GM21423 (cell line): ENCODE measurements at regions not wholly inside any gene's neighbourhood (a gene's known extent, or its start where the extent isn't known, plus 50 kb on each side); places are given as distances from the start of the nearest gene placed in this dataset.
"Not testable (repeated sequence)": the region's sequence is repeated elsewhere in the genome, so short reads cannot be mapped to it uniquely, and the experiment has no call there.

ENCODE experiments used
- ATAC-seq: cut with Tn5 transposase; IDR thresholded peaks from one replicate; pipeline ENCODE4 v1.9.1; 2021; ENCODE audit warnings: mild to moderate bottlenecking, moderate library complexity; ENCODE audit not compliant: unreplicated experiment

- no peak for ATAC-seq
These were observed 211.1 kb upstream of the NUDT6 start for GRCh38 chr4:123133397-123134050.

GRCh38 chr4:123144616-123145015 lies 222.2 kb upstream of the NUDT6 start:
- no peak for ATAC-seq

- no peak for ATAC-seq
These were observed 236.2 kb upstream of the NUDT6 start for GRCh38 chr4:123158576-123158975.

GRCh38 chr4:123159479-123159878 lies 237.1 kb upstream of the NUDT6 start:
- ATAC-seq = no peak

GRCh38 chr4:123162859-123163258 lies 233.7 kb upstream of the SPRY1 start:
- ATAC-seq = no peak

- ATAC-seq = no peak
These were observed 233.1 kb upstream of the SPRY1 start for GRCh38 chr4:123163501-123163900.

- no peak for ATAC-seq
These were observed 230.6 kb upstream of the SPRY1 start for GRCh38 chr4:123166023-123166422.

- ATAC-seq = no peak
These were observed 228.7 kb upstream of the SPRY1 start for GRCh38 chr4:123167931-123168330.

GRCh38 chr4:123168812-123169211 lies 227.8 kb upstream of the SPRY1 start:
- no peak for ATAC-seq

- ATAC-seq = no peak
These were observed 225.8 kb upstream of the SPRY1 start for GRCh38 chr4:123170843-123171242.

GRCh38 chr4:123176605-123177004 lies 220.0 kb upstream of the SPRY1 start:
- no peak for ATAC-seq

- ATAC-seq = no peak
These were observed 214.3 kb upstream of the SPRY1 start for GRCh38 chr4:123182289-123182688.

GRCh38 chr4:123183308-123183707 lies 213.3 kb upstream of the SPRY1 start:
- ATAC-seq = no peak

GRCh38 chr4:123183754-123184153 lies 212.8 kb upstream of the SPRY1 start:
- not testable (repeated sequence) for ATAC-seq

- no peak for ATAC-seq
These were observed 209.9 kb upstream of the SPRY1 start for GRCh38 chr4:123186731-123187130.

GRCh38 chr4:123190176-123190575 lies 206.4 kb upstream of the SPRY1 start:
- ATAC-seq = no peak

GRCh38 chr4:123191728-123192127 lies 204.9 kb upstream of the SPRY1 start:
- no peak for ATAC-seq

- no peak for ATAC-seq
These were observed 202.7 kb upstream of the SPRY1 start for GRCh38 chr4:123193802-123194367.

- ATAC-seq = no peak
These were observed 197.9 kb upstream of the SPRY1 start for GRCh38 chr4:123198706-123199105.

GRCh38 chr4:123200051-123200940 lies 196.3 kb upstream of the SPRY1 start:
- no peak for ATAC-seq

- ATAC-seq = no peak
These were observed 191.9 kb upstream of the SPRY1 start for GRCh38 chr4:123204737-123205136.

- no peak for ATAC-seq
These were observed 190.6 kb upstream of the SPRY1 start for GRCh38 chr4:123206016-123206415.
